ENCODE measurements at regions not wholly inside any gene's neighbourhood (a gene's known extent, or its start where the extent isn't known, plus 50 kb on each side); places are given as distances from the start of the nearest gene placed in this dataset.
A peak's percentile ranks its signal among the peaks of the same experiment; 100 is the strongest.

DNA sequence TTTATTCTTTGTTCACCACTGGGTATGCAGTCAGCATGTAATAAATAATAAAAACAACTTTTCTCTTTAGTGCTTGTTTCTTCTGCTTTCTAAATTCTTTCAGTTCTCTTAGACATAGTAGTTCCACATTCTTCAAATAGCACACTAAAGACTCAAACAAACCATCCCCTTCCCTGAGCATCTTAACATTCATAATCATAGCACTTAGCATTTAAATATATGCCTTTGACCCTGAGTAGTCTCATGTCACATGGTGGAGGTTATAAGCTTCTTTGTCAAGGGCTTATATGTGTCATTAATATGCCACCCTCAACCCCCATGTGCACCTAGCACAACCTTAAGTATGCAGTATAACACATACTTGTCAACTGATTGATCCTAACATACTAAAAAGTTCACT lies 212.7 kb downstream of the PHLDA1 start (continued):
- no peak for TF ChIP-seq REST (IDR thresholded peaks at IDR 0.05; ENCODE audit: low read depth, low read length)
- TF ChIP-seq CHD2 (IDR thresholded peaks at IDR 0.05; ENCODE audit: low read length, partially characterized antibody), result no peak
- no peak for TF ChIP-seq GATA2 (CRISPR knock-in tag; IDR thresholded peaks at IDR 0.05)

DNA sequence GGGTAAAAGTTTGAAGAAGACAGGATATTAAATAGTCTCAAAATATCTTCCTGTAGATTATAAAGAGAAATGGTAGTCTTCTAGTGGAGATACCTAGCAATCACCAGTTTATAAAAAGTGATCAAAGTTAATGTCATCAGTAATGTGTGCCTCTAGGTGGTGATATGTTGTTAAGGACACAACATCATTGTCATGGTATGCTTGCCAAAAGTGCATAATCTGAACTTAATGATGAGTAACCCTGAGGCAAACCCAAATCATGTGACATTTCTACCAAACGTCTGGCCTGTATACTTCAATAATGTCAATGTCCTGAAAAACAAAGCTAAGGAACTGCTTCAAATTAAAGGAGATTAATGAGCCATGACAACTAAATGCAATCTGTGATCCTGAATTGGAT lies 214.7 kb downstream of the PHLDA1 start:
- Histone ChIP-seq H3K4me2 (no peak overlapping the region), H3K4me3 (ENCODE audit: low read depth in 2 of 2, low read length in 1 of 2) (no peak overlapping the region), H3K9me3 (no peaks in the 10 kb centered on the region), H3K79me2 (ENCODE audit: insufficient read depth) (no peaks in the 10 kb centered on the region), H3K27me3 (ENCODE audit: insufficient read depth) (no peaks in the 10 kb centered on the region), H3F3A (replicated peaks; ENCODE audit: insufficient read depth) (peaks cover 4% of the 10 kb centered on the region), H3K36me3 (replicated peaks in 1 of 2; ENCODE audit: control insufficient read depth in 1 of 2, insufficient read depth in 2 of 2, low read length in 1 of 2) (no peaks in the 10 kb centered on the region), H3K27ac (ENCODE audit: low read depth in 2 of 2, low read length in 1 of 2) (peak overlapping the region in 1 of 2 experiments; percentile 8; a peak in 1 of 4 replicates), H3K9ac (no peak overlapping the region), H3K9me2 (no peaks in the 10 kb centered on the region), H3K4me1 (ENCODE audit: control insufficient read depth in 1 of 2, insufficient read depth in 2 of 2, low read depth in 1 of 2, low read length in 1 of 2) (peaks cover 23 to 30% of the 10 kb centered on the region in 2 experiments), H4K20me1 (ENCODE audit: insufficient read depth) (no peaks in the 10 kb centered on the region), H2AFZ (ENCODE audit: low read depth) (no peak overlapping the region)
- WGBS (ENCODE audit: low lambda C conversion rate), result 0% methylated on average over 1 of the region's 1 CpG
- DNase-seq, result no peak
- POLR2A ChIA-PET, result no interaction called here
- CTCF ChIA-PET, result interaction anchor here (0.8 to 2.2 kb wide), 5 partner anchors 17 to 289 kb away, joined by 3 to 6 read pairs (median 3); partner anchors contain the start of gene PHLDA1
- TF ChIP-seq EP300 (IDR thresholded peaks at IDR 0.05; ENCODE audit: borderline replicate concordance in 1 of 2, low read depth in 1 of 2, low read length in 1 of 2) (0 out of 4 replicates have a peak, but pooled peaks have one; percentile 14 to 23), SMC3 (IDR thresholded peaks at IDR 0.05; ENCODE audit: low read depth, low read length) (peak; percentile 15; the same call in 1 of the 2 replicates), RAD21 (IDR thresholded peaks at IDR 0.05; ENCODE audit: low read length) (peak; percentile 49), CHD2 (IDR thresholded peaks at IDR 0.05; ENCODE audit: low read length, partially characterized antibody) (no peak), RFX5 (IDR thresholded peaks at IDR 0.05; ENCODE audit: low read length) (no peak), SIN3A (IDR thresholded peaks at IDR 0.05; ENCODE audit: borderline replicate concordance, low read depth, low read length) (no peak), ZBTB33 (IDR thresholded peaks at IDR 0.05; ENCODE audit: borderline replicate concordance, low read depth) (no peak), FOSL2 (IDR thresholded peaks at IDR 0.05; ENCODE audit: borderline replicate concordance, low read depth) (0 out of 2 replicates have a peak, but pooled peaks have one; percentile 3), MEF2A (IDR thresholded peaks at IDR 0.05; ENCODE audit: borderline replicate concordance, low read depth) (no peak), MXI1 (IDR thresholded peaks at IDR 0.05; ENCODE audit: low read depth, low read length) (peak; percentile 19; the same call in 1 of the 2 replicates), NFIC (IDR thresholded peaks at IDR 0.05; ENCODE audit: borderline replicate concordance) (peak; percentile 42; the same call in 1 of the 2 replicates)
- TF ChIP-seq, protein P1, sequence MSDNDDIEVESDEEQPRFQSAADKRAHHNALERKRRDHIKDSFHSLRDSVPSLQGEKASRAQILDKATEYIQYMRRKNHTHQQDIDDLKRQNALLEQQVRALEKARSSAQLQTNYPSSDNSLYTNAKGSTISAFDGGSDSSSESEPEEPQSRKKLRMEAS (IDR thresholded peaks at IDR 0.05; ENCODE audit: low read depth), result no peak
- TF ChIP-seq, protein P2, sequence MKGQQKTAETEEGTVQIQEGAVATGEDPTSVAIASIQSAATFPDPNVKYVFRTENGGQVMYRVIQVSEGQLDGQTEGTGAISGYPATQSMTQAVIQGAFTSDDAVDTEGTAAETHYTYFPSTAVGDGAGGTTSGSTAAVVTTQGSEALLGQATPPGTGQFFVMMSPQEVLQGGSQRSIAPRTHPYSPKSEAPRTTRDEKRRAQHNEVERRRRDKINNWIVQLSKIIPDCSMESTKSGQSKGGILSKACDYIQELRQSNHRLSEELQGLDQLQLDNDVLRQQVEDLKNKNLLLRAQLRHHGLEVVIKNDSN (IDR thresholded peaks at IDR 0.05; ENCODE audit: borderline replicate concordance, low read depth), result peak; percentile 51; the same call in 1 of the 2 replicates
- TF ChIP-seq, protein P3, sequence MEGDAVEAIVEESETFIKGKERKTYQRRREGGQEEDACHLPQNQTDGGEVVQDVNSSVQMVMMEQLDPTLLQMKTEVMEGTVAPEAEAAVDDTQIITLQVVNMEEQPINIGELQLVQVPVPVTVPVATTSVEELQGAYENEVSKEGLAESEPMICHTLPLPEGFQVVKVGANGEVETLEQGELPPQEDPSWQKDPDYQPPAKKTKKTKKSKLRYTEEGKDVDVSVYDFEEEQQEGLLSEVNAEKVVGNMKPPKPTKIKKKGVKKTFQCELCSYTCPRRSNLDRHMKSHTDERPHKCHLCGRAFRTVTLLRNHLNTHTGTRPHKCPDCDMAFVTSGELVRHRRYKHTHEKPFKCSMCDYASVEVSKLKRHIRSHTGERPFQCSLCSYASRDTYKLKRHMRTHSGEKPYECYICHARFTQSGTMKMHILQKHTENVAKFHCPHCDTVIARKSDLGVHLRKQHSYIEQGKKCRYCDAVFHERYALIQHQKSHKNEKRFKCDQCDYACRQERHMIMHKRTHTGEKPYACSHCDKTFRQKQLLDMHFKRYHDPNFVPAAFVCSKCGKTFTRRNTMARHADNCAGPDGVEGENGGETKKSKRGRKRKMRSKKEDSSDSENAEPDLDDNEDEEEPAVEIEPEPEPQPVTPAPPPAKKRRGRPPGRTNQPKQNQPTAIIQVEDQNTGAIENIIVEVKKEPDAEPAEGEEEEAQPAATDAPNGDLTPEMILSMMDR (IDR thresholded peaks at IDR 0.05), result peak; percentile 38
- TF ChIP-seq, protein P4, sequence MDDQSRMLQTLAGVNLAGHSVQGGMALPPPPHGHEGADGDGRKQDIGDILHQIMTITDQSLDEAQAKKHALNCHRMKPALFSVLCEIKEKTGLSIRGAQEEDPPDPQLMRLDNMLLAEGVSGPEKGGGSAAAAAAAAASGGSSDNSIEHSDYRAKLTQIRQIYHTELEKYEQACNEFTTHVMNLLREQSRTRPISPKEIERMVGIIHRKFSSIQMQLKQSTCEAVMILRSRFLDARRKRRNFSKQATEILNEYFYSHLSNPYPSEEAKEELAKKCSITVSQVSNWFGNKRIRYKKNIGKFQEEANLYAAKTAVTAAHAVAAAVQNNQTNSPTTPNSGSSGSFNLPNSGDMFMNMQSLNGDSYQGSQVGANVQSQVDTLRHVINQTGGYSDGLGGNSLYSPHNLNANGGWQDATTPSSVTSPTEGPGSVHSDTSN (IDR thresholded peaks at IDR 0.05), result 0 out of 2 replicates have a peak, but pooled peaks have one; percentile 46
